ENCODE measurements at regions not wholly inside any gene's neighbourhood (a gene's known extent, or its start where the extent isn't known, plus 50 kb on each side); places are given as distances from the start of the nearest gene placed in this dataset.

DNA sequence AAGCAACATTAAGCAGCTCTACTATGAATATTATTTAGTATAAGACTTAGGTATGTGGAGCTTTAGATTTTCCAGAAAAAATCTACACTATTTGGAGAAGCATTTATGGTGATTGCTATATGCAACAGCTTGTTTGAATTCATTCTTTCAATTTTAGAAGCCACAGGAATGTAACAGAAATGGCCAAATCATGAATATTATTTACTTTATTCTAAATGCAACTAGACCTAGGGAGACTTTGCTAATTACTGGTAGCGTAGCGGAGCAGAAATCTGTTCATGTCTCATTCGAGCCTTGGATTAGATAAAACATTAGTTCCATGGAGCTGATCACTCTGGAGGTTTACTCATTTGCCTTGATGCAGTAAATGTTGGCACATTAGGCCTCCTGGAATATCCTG, 290.2 kb downstream of the ZNF608 start (continued):
- TF ChIP-seq, protein P1, sequence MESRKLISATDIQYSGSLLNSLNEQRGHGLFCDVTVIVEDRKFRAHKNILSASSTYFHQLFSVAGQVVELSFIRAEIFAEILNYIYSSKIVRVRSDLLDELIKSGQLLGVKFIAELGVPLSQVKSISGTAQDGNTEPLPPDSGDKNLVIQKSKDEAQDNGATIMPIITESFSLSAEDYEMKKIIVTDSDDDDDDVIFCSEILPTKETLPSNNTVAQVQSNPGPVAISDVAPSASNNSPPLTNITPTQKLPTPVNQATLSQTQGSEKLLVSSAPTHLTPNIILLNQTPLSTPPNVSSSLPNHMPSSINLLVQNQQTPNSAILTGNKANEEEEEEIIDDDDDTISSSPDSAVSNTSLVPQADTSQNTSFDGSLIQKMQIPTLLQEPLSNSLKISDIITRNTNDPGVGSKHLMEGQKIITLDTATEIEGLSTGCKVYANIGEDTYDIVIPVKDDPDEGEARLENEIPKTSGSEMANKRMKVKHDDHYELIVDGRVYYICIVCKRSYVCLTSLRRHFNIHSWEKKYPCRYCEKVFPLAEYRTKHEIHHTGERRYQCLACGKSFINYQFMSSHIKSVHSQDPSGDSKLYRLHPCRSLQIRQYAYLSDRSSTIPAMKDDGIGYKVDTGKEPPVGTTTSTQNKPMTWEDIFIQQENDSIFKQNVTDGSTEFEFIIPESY (IDR thresholded peaks at IDR 0.05; ENCODE audit: extremely low read depth, insufficient replicate concordance, low read length) = no peak
- TF ChIP-seq POLR2AphosphoS5 (IDR thresholded peaks at IDR 0.05; ENCODE audit: low read depth, low read length) = no peak
- no peak for TF ChIP-seq SIN3A (IDR thresholded peaks at IDR 0.05; ENCODE audit: low read depth)
- TF ChIP-seq EGR1 (IDR thresholded peaks at IDR 0.05; ENCODE audit: low read depth) = no peak
- TF ChIP-seq JUND (IDR thresholded peaks at IDR 0.05) = no peak
- TF ChIP-seq CEBPB (IDR thresholded peaks at IDR 0.05; ENCODE audit: low read depth) = no peak
- no peak for TF ChIP-seq ZNF274 (IDR thresholded peaks at IDR 0.05; ENCODE audit: low read depth, low read length)
- TF ChIP-seq ELF1 (IDR thresholded peaks at IDR 0.05; ENCODE audit: borderline replicate concordance, low read depth) = no peak
- no peak for TF ChIP-seq FOSL1 (IDR thresholded peaks at IDR 0.05; ENCODE audit: low read depth)
- TF ChIP-seq RAD21 (IDR thresholded peaks at IDR 0.05; ENCODE audit: low read depth) = no peak
- TF ChIP-seq TCF7L2 (IDR thresholded peaks at IDR 0.05; ENCODE audit: borderline replicate concordance, extremely low read depth, insufficient read depth, insufficient read length) = no peak
- no peak for TF ChIP-seq ATF3 (IDR thresholded peaks at IDR 0.05)
- TF ChIP-seq SP1 (IDR thresholded peaks at IDR 0.05; ENCODE audit: low read depth) = no peak

- H3K9me2 ChIP-seq (ENCODE audit: insufficient read depth) = no peaks in the 10 kb centered on the region
- H2AFZ ChIP-seq (ENCODE audit: low read depth, low read length, poor library complexity, severe bottlenecking) = no peak overlapping the region
- CTCF ChIA-PET = no interaction called here
- no peak overlapping the region for H3K9ac ChIP-seq (ENCODE audit: low read length)
- no peak for ATAC-seq
- H4K20me1 ChIP-seq (ENCODE audit: insufficient read depth) = no peaks in the 10 kb centered on the region
- TF ChIP-seq CTCF (IDR thresholded peaks at IDR 0.05 in 2 of 3, conservative IDR thresholded peaks at IDR 0.05 in 1 of 3; ENCODE audit: borderline replicate concordance in 1 of 3, insufficient read depth in 1 of 3, low read depth in 2 of 3, low read length in 2 of 3) = no peak
- TF ChIP-seq EZH2 (IDR thresholded peaks at IDR 0.05) = no peak
- TF ChIP-seq ELF1 (IDR thresholded peaks at IDR 0.05; ENCODE audit: borderline replicate concordance, low read depth) = no peak
- TF ChIP-seq EZH2phosphoT487 (IDR thresholded peaks at IDR 0.05; ENCODE audit: borderline replicate concordance) = no peak
- TF ChIP-seq ZNF274 (IDR thresholded peaks at IDR 0.05; ENCODE audit: low read depth, low read length) = no peak
- no peak for TF ChIP-seq JUND (IDR thresholded peaks at IDR 0.05)
- no peak for TF ChIP-seq CEBPB (IDR thresholded peaks at IDR 0.05; ENCODE audit: low read depth)
- H3K27me3 ChIP-seq (ENCODE audit: insufficient read depth, low read length) = no peaks in the 10 kb centered on the region
- no peaks in the 10 kb centered on the region for H3K79me2 ChIP-seq (ENCODE audit: insufficient read depth, low read length)
- RAD21 ChIA-PET (ENCODE audit: low non-redundant PET in 1 of 2, low total read pairs in 2 of 2, uncharacterized antibody in 2 of 2, unreplicated experiment in 2 of 2) = no interaction called here
- DNase-seq (ENCODE audit: low read depth, low spot score) = no peak
- no peak overlapping the region for H3K4me2 ChIP-seq (ENCODE audit: low read length)
- no TSS peak for BruUV-seq (replicated peaks)
- intact Hi-C loops (cut with micrococcal nuclease) = no loop called here
- H3K4me3 ChIP-seq (replicated peaks in 1 of 2; ENCODE audit: low read depth in 1 of 2, low read length in 2 of 2) = no peak overlapping the region
- peaks cover 0 to 8% of the 10 kb centered on the region in 2 experiments; a peak in 2 of 4 replicates for H3K4me1 ChIP-seq (ENCODE audit: control insufficient read depth in 1 of 2, insufficient read depth in 2 of 2, low read length in 2 of 2)
- H3K9me3 ChIP-seq (ENCODE audit: control insufficient read depth in 1 of 2, insufficient read depth in 1 of 2, low read depth in 1 of 2, low read length in 2 of 2) = no peaks in the 10 kb centered on the region
- H3K36me3 ChIP-seq (ENCODE audit: control insufficient read depth in 1 of 2, insufficient read depth in 2 of 2, low read length in 2 of 2) = no peaks in the 10 kb centered on the region
- no peak overlapping the region for H3K27ac ChIP-seq (ENCODE audit: low read depth, low read length)
- POLR2A ChIA-PET = no interaction called here
Observed at GRCh38 chr5:124454081-124454480, 292.4 kb downstream of the ZNF608 start.

All from HCT116 (cell line).